ENCODE measurements at regions not wholly inside any gene's neighbourhood (a gene's known extent, or its start where the extent isn't known, plus 50 kb on each side); places are given as distances from the start of the nearest gene placed in this dataset.

GRCh38 chr2:120894966-120895365, 159.3 kb downstream of the GLI2 start:
- Mint-ChIP-seq H3K36me3 (ENCODE audit: low read depth) (no peaks in the 10 kb centered on the region), H3K9me3 (no peaks in the 10 kb centered on the region), H3K4me3 (no peak overlapping the region), H3K4me1 (ENCODE audit: low read depth) (no peaks in the 10 kb centered on the region), H3K27ac (no peak overlapping the region), H3K27me3 (peaks cover 4% of the 10 kb centered on the region)

- Mint-ChIP-seq H3K9me3 (no peaks in the 10 kb centered on the region), H3K27me3 (no peaks in the 10 kb centered on the region), H3K4me3 (no peak overlapping the region), H3K36me3 (ENCODE audit: low read depth) (no peaks in the 10 kb centered on the region), H3K27ac (no peak overlapping the region), H3K4me1 (ENCODE audit: low read depth) (no peaks in the 10 kb centered on the region)
Measured at GRCh38 chr2:120896126-120896525, 160.5 kb downstream of the GLI2 start.

GRCh38 chr2:120896901-120897300, 161.2 kb downstream of the GLI2 start:
- H3K4me1 Mint-ChIP-seq (ENCODE audit: low read depth): no peaks in the 10 kb centered on the region
- no peak overlapping the region for H3K27ac Mint-ChIP-seq
- H3K4me3 Mint-ChIP-seq: no peak overlapping the region
- H3K27me3 Mint-ChIP-seq: no peaks in the 10 kb centered on the region
- H3K36me3 Mint-ChIP-seq (ENCODE audit: low read depth): no peaks in the 10 kb centered on the region
- no peaks in the 10 kb centered on the region for H3K9me3 Mint-ChIP-seq

GRCh38 chr2:120897399-120897798, 161.7 kb downstream of the GLI2 start:
- H3K36me3 Mint-ChIP-seq (ENCODE audit: low read depth): no peaks in the 10 kb centered on the region
- no peak overlapping the region for H3K27ac Mint-ChIP-seq
- H3K27me3 Mint-ChIP-seq: no peaks in the 10 kb centered on the region
- no peaks in the 10 kb centered on the region for H3K4me1 Mint-ChIP-seq (ENCODE audit: low read depth)
- no peak overlapping the region for H3K4me3 Mint-ChIP-seq
- H3K9me3 Mint-ChIP-seq: no peaks in the 10 kb centered on the region

GRCh38 chr2:120898496-120898895, 162.8 kb downstream of the GLI2 start:
- no peaks in the 10 kb centered on the region for H3K9me3 Mint-ChIP-seq
- no peak overlapping the region for H3K27ac Mint-ChIP-seq
- no peaks in the 10 kb centered on the region for H3K36me3 Mint-ChIP-seq (ENCODE audit: low read depth)
- H3K27me3 Mint-ChIP-seq: no peaks in the 10 kb centered on the region
- no peak overlapping the region for H3K4me3 Mint-ChIP-seq
- H3K4me1 Mint-ChIP-seq (ENCODE audit: low read depth): no peaks in the 10 kb centered on the region

- Mint-ChIP-seq H3K36me3 (ENCODE audit: low read depth) (no peaks in the 10 kb centered on the region), H3K4me1 (ENCODE audit: low read depth) (no peaks in the 10 kb centered on the region), H3K27ac (no peak overlapping the region), H3K4me3 (no peak overlapping the region), H3K9me3 (no peaks in the 10 kb centered on the region), H3K27me3 (no peaks in the 10 kb centered on the region)
Measured at GRCh38 chr2:120898961-120899750, 163.5 kb downstream of the GLI2 start.

GRCh38 chr2:120899771-120900170, 164.1 kb downstream of the GLI2 start:
- Mint-ChIP-seq H3K36me3 (ENCODE audit: low read depth) (no peaks in the 10 kb centered on the region), H3K4me3 (no peak overlapping the region), H3K27me3 (no peaks in the 10 kb centered on the region), H3K27ac (no peak overlapping the region), H3K4me1 (ENCODE audit: low read depth) (no peaks in the 10 kb centered on the region), H3K9me3 (no peaks in the 10 kb centered on the region)

GRCh38 chr2:120901201-120901600, 165.5 kb downstream of the GLI2 start:
- H3K27ac Mint-ChIP-seq: no peak overlapping the region
- no peak overlapping the region for H3K4me3 Mint-ChIP-seq
- no peaks in the 10 kb centered on the region for H3K9me3 Mint-ChIP-seq
- no peaks in the 10 kb centered on the region for H3K36me3 Mint-ChIP-seq (ENCODE audit: low read depth)
- no peaks in the 10 kb centered on the region for H3K4me1 Mint-ChIP-seq (ENCODE audit: low read depth)
- no peaks in the 10 kb centered on the region for H3K27me3 Mint-ChIP-seq

GRCh38 chr2:120902592-120902991, 166.9 kb downstream of the GLI2 start:
- Mint-ChIP-seq H3K27ac (no peak overlapping the region), H3K27me3 (no peaks in the 10 kb centered on the region), H3K9me3 (no peaks in the 10 kb centered on the region), H3K36me3 (ENCODE audit: low read depth) (no peaks in the 10 kb centered on the region), H3K4me3 (no peak overlapping the region), H3K4me1 (ENCODE audit: low read depth) (no peaks in the 10 kb centered on the region)

GRCh38 chr2:120904379-120904778, 168.7 kb downstream of the GLI2 start:
- H3K27ac Mint-ChIP-seq: no peak overlapping the region
- H3K36me3 Mint-ChIP-seq (ENCODE audit: low read depth): no peaks in the 10 kb centered on the region
- H3K4me1 Mint-ChIP-seq (ENCODE audit: low read depth): no peaks in the 10 kb centered on the region
- H3K9me3 Mint-ChIP-seq: no peaks in the 10 kb centered on the region
- H3K4me3 Mint-ChIP-seq: no peak overlapping the region
- H3K27me3 Mint-ChIP-seq: no peaks in the 10 kb centered on the region

GRCh38 chr2:120904830-120905234, 169.2 kb downstream of the GLI2 start:
- no peak overlapping the region for H3K27ac Mint-ChIP-seq

GRCh38 chr2:120905298-120905697, 169.6 kb downstream of the GLI2 start:
- Mint-ChIP-seq H3K36me3 (ENCODE audit: low read depth) (no peaks in the 10 kb centered on the region), H3K4me3 (no peak overlapping the region), H3K9me3 (no peaks in the 10 kb centered on the region), H3K27me3 (no peaks in the 10 kb centered on the region), H3K4me1 (ENCODE audit: low read depth) (no peaks in the 10 kb centered on the region), H3K27ac (no peak overlapping the region)

More at GRCh38 chr2:120904830-120905234, 169.2 kb downstream of the GLI2 start:
- no peaks in the 10 kb centered on the region for H3K36me3 Mint-ChIP-seq (ENCODE audit: low read depth)
- no peaks in the 10 kb centered on the region for H3K9me3 Mint-ChIP-seq
- no peak overlapping the region for H3K4me3 Mint-ChIP-seq
- H3K4me1 Mint-ChIP-seq (ENCODE audit: low read depth): no peaks in the 10 kb centered on the region
- H3K27me3 Mint-ChIP-seq: no peaks in the 10 kb centered on the region

- Mint-ChIP-seq H3K27ac (no peak overlapping the region), H3K36me3 (ENCODE audit: low read depth) (no peaks in the 10 kb centered on the region), H3K27me3 (no peaks in the 10 kb centered on the region), H3K9me3 (no peaks in the 10 kb centered on the region), H3K4me3 (no peak overlapping the region), H3K4me1 (ENCODE audit: low read depth) (no peaks in the 10 kb centered on the region)
Measured at GRCh38 chr2:120905824-120906571, 170.3 kb downstream of the GLI2 start.

- H3K36me3 Mint-ChIP-seq (ENCODE audit: low read depth): no peaks in the 10 kb centered on the region
- no peak overlapping the region for H3K27ac Mint-ChIP-seq
- H3K4me3 Mint-ChIP-seq: no peak overlapping the region
Measured at GRCh38 chr2:120906914-120907313, 171.2 kb downstream of the GLI2 start.

GRCh38 chr2:120907822-120908221, 172.2 kb downstream of the GLI2 start:
- no peaks in the 10 kb centered on the region for H3K4me1 Mint-ChIP-seq (ENCODE audit: low read depth)
- no peaks in the 10 kb centered on the region for H3K36me3 Mint-ChIP-seq (ENCODE audit: low read depth)
- H3K9me3 Mint-ChIP-seq: no peaks in the 10 kb centered on the region
- H3K27ac Mint-ChIP-seq: no peak overlapping the region
- H3K27me3 Mint-ChIP-seq: no peaks in the 10 kb centered on the region
- H3K4me3 Mint-ChIP-seq: no peak overlapping the region

More at GRCh38 chr2:120906914-120907313, 171.2 kb downstream of the GLI2 start:
- no peaks in the 10 kb centered on the region for H3K9me3 Mint-ChIP-seq
- H3K4me1 Mint-ChIP-seq (ENCODE audit: low read depth): no peaks in the 10 kb centered on the region
- no peaks in the 10 kb centered on the region for H3K27me3 Mint-ChIP-seq

All from stimulated activated naive CD8-positive, alpha-beta T cell treated with anti-CD3 and anti-CD28 coated beads, Interleukin-15, Interleukin-2, amounts not matched to agents 100 ng/mL and 50 ng/mL, for 24 hours (primary cell).